ENCODE measurements at regions not wholly inside any gene's neighbourhood (a gene's known extent, or its start where the extent isn't known, plus 50 kb on each side); places are given as distances from the start of the nearest gene placed in this dataset.
"Not testable (repeated sequence)": the region's sequence is repeated elsewhere in the genome, so short reads cannot be mapped to it uniquely, and the experiment has no call there.

GRCh38 chr12:76292891-76293290 is 55.3 kb downstream of the BBS10 start:
- not testable (repeated sequence) for TF ChIP-seq CTCF (IDR thresholded peaks at IDR 0.05); EP300 (IDR thresholded peaks at IDR 0.05; ENCODE audit: borderline replicate concordance in 1 of 2, low read depth in 1 of 2, low read length in 1 of 2); RAD21 (IDR thresholded peaks at IDR 0.05; ENCODE audit: low read length); GABPA (IDR thresholded peaks at IDR 0.05; ENCODE audit: low read depth); ZBTB33 (IDR thresholded peaks at IDR 0.05; ENCODE audit: borderline replicate concordance, low read depth); YY1 (IDR thresholded peaks at IDR 0.05; ENCODE audit: low read depth); RFX5 (IDR thresholded peaks at IDR 0.05; ENCODE audit: low read length); NFIC (IDR thresholded peaks at IDR 0.05; ENCODE audit: borderline replicate concordance); USF1 (IDR thresholded peaks at IDR 0.05; ENCODE audit: borderline replicate concordance, low read depth); GATA2 (CRISPR knock-in tag; IDR thresholded peaks at IDR 0.05); MAX (IDR thresholded peaks at IDR 0.05; ENCODE audit: low read depth); TAF1 (IDR thresholded peaks at IDR 0.05; ENCODE audit: borderline replicate concordance, low read depth, low read length)
